ENCODE measurements at regions not wholly inside any gene's neighbourhood (a gene's known extent, or its start where the extent isn't known, plus 50 kb on each side); places are given as distances from the start of the nearest gene placed in this dataset.

- POLR2A ChIA-PET (ENCODE audit: unreplicated experiment) = no interaction called here
- BruUV-seq (replicated peaks) = no TSS peak
- CTCF ChIA-PET = interaction anchor here (1.1 kb wide), 1 partner anchor 75 kb away, joined by 3 read pairs; no protein-coding TSS in a partner anchor
These were observed 338.8 kb upstream of the SEMA6D start for GRCh38 chr15:47378527-47378926.

More at GRCh38 chr15:47378527-47378926, 338.8 kb upstream of the SEMA6D start:
- H3K18ac ChIP-seq (ENCODE audit: low read depth, low read length) = no peak overlapping the region; the same call in 1 of the 2 replicates
- no peak overlapping the region for H2AFZ ChIP-seq (replicated peaks; ENCODE audit: low read length, poor library complexity)
- no peak overlapping the region for H2AK5ac ChIP-seq (ENCODE audit: low read depth, low read length)
- H3K4me1 ChIP-seq (ENCODE audit: control insufficient read depth, insufficient read depth, low read length) = peaks cover 9% of the 10 kb centered on the region
- no peaks in the 10 kb centered on the region for H3K79me1 ChIP-seq (ENCODE audit: low read depth in 1 of 2, low read length in 2 of 2)
- no peak overlapping the region for H3K56ac ChIP-seq (ENCODE audit: extremely low read depth, insufficient read depth, low read length)
- TF ChIP-seq POLR2A (IDR thresholded peaks at IDR 0.05; ENCODE audit: low read depth, low read length) = no peak
- no peak for TF ChIP-seq CHD1 (IDR thresholded peaks at IDR 0.05; ENCODE audit: low read depth, low read length)
- TF ChIP-seq MAFK (IDR thresholded peaks at IDR 0.05; ENCODE audit: low read depth, low read length) = no peak
- TF ChIP-seq ELK1 (IDR thresholded peaks at IDR 0.05; ENCODE audit: borderline replicate concordance, low read depth, low read length) = no peak
- TF ChIP-seq MAZ (IDR thresholded peaks at IDR 0.05; ENCODE audit: borderline replicate concordance, low read depth, low read length) = no peak
- TF ChIP-seq RFX5 (IDR thresholded peaks at IDR 0.05; ENCODE audit: low read depth, low read length) = no peak
- TF ChIP-seq SMC3 (IDR thresholded peaks at IDR 0.05; ENCODE audit: low read depth, low read length) = no peak
- TF ChIP-seq CTCF (conservative IDR thresholded peaks at IDR 0.05; ENCODE audit: low read depth, low read length) = no peak
- no peak for TF ChIP-seq RCOR1 (IDR thresholded peaks at IDR 0.05; ENCODE audit: insufficient replicate concordance, low read length)
- TF ChIP-seq USF2 (IDR thresholded peaks at IDR 0.05; ENCODE audit: low read depth, low read length) = no peak
- TF ChIP-seq CEBPB (IDR thresholded peaks at IDR 0.05; ENCODE audit: low read depth, low read length) = no peak
- no peak for TF ChIP-seq BHLHE40 (IDR thresholded peaks at IDR 0.05; ENCODE audit: low read depth, low read length)
- no peak for TF ChIP-seq NFE2L2 (IDR thresholded peaks at IDR 0.05; ENCODE audit: low read depth, low read length)
- no peak for TF ChIP-seq MXI1 (IDR thresholded peaks at IDR 0.05; ENCODE audit: borderline replicate concordance, low read depth, low read length)
- no peak for TF ChIP-seq FOS (IDR thresholded peaks at IDR 0.05; ENCODE audit: low read depth, low read length)
- TF ChIP-seq RAD21 (IDR thresholded peaks at IDR 0.05; ENCODE audit: low read length) = no peak
- ATAC-seq (ENCODE audit: low read depth) = no peak
- DNase-seq = no peak
- H3K4ac ChIP-seq (ENCODE audit: low read depth, low read length) = no peak overlapping the region; the same call in 1 of the 2 replicates
- no peak overlapping the region for H4K8ac ChIP-seq (ENCODE audit: low read depth in 2 of 2, low read length in 2 of 2)
- no peak overlapping the region for H2BK20ac ChIP-seq (ENCODE audit: low read depth, low read length)
- dilution Hi-C loops (cut with HindIII; ENCODE audit: low sequenced_read_pairs, unreplicated experiment) = no loop called here
- H2BK120ac ChIP-seq (ENCODE audit: low read depth, low read length) = no peak overlapping the region
- in situ Hi-C loops (cut with MboI; ENCODE audit: low sequenced_read_pairs) = no loop called here
- no peak overlapping the region for H3K27ac ChIP-seq (ENCODE audit: insufficient read depth, low read length)
- no peaks in the 10 kb centered on the region for H4K20me1 ChIP-seq (ENCODE audit: insufficient read depth, low read length)
- H3K9me3 ChIP-seq (ENCODE audit: control insufficient read depth, insufficient read depth, low read length) = no peaks in the 10 kb centered on the region
- H3K9ac ChIP-seq (ENCODE audit: low read depth, low read length) = no peak overlapping the region
- H3K4me2 ChIP-seq (ENCODE audit: low read depth, low read length) = no peak overlapping the region
- no peak overlapping the region for H4K5ac ChIP-seq (ENCODE audit: low read depth, low read length)
- intact Hi-C loops (cut with micrococcal nuclease) = no loop called here
- WGBS, 2 experiments (ENCODE audit: extremely low coverage in 2 of 2, insufficient read length in 1 of 2) = no CpG with 5 or more reads among the region's 2 CpGs
- H3K14ac ChIP-seq (replicated peaks; ENCODE audit: low read depth, low read length) = no peak overlapping the region
- H3K23ac ChIP-seq (ENCODE audit: low read depth, low read length) = no peak overlapping the region
- H2AK9ac ChIP-seq (replicated peaks; ENCODE audit: low read depth, low read length, poor library complexity) = no peak overlapping the region
- H2BK15ac ChIP-seq (ENCODE audit: low read depth, low read length) = no peak overlapping the region
- no peak overlapping the region for H3K4me3 ChIP-seq (ENCODE audit: insufficient read depth, low read depth, low read length)
- peaks cover 5% of the 10 kb centered on the region for H3K9me1 ChIP-seq (ENCODE audit: insufficient read depth, low read length)
- H2BK5ac ChIP-seq (ENCODE audit: low read depth, low read length, poor library complexity, severe bottlenecking) = no peak overlapping the region
- no peaks in the 10 kb centered on the region for H3K27me3 ChIP-seq (ENCODE audit: control insufficient read depth, insufficient read depth, low read length)
- no peak overlapping the region for H4K91ac ChIP-seq (ENCODE audit: insufficient read depth, low read depth, low read length)
- H3K36me3 ChIP-seq (ENCODE audit: control insufficient read depth, insufficient read depth, low read length) = no peaks in the 10 kb centered on the region

Data from IMR-90 (cell line).